GM21390 (cell line): ENCODE measurements at regions not wholly inside any gene's neighbourhood (a gene's known extent, or its start where the extent isn't known, plus 50 kb on each side); places are given as distances from the start of the nearest gene placed in this dataset.

Source experiments
- ATAC-seq: cut with Tn5 transposase; IDR thresholded peaks from one replicate; pipeline ENCODE4 v1.9.1; 2021; ENCODE audit not compliant: unreplicated experiment

GRCh38 chr20:10802236-10802635 lies 128.4 kb upstream of the JAG1 start:
- no peak for ATAC-seq

- ATAC-seq = no peak
Measured at GRCh38 chr20:10805764-10806163, 132.0 kb upstream of the JAG1 start.

DNA sequence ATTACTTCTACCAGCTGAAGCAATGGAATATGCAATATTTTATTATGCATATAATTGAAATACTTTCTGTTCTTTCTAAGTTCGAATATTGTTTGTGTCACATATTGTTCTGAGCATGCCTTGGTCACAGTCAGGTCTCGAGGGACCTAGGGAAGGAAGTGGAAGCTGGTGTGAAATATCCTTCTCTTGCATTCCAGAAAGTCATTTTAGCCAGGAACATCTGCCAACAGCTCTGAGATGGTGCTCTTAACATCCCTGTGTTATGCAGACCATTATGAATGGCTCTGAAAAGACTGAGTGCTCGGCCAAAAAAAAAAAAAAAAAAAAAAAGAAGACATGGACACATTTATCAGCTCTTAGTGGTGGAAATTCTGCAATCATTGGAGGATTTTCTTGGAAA lies 132.7 kb upstream of the JAG1 start:
- ATAC-seq = no peak

- no peak for ATAC-seq
Measured at GRCh38 chr20:10807013-10807412, 133.2 kb upstream of the JAG1 start.

GRCh38 chr20:10812759-10813327 lies 139.0 kb upstream of the JAG1 start:
- ATAC-seq = no peak

DNA sequence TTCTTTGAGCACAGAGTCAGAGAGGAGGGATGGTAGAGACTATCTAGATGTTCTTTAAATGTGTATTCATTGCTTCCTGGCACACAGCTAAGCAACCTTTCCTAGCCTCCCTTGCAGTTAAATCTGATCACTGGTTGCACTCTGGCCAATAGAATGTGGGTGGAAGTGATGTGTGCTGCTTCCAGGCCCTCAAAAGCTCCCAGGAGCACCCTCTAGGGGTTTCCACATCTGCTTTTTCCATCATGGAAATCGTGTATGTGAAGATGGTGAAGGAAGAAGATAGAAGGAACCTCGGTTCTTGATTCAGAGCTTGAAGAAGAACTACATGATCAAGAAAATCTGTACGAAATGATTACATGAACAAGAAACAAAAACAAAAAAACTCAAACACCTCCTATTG lies 149.8 kb upstream of the JAG1 start:
- ATAC-seq = no peak

GRCh38 chr20:10824750-10825500 lies 151.1 kb upstream of the JAG1 start:
- no peak for ATAC-seq

DNA sequence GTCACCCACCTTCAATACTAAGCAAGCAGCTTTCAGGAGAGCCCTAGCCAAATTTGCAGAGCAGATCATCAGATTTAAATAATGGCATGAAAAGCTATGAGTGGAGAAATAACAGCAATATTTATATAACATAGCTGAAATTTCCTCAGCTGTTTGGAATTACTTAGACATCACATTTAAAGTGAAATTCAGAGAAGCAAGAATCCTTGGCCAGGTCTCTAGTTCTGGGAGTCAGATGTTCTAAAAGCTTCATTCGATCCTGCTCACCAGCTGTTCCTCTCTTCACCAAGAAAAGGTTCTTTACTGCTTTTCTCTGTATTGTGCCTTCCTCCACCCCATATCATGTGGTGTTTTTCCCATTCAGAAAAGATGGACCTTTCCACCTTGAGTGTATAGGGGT lies 152.3 kb upstream of the JAG1 start:
- no peak for ATAC-seq

DNA sequence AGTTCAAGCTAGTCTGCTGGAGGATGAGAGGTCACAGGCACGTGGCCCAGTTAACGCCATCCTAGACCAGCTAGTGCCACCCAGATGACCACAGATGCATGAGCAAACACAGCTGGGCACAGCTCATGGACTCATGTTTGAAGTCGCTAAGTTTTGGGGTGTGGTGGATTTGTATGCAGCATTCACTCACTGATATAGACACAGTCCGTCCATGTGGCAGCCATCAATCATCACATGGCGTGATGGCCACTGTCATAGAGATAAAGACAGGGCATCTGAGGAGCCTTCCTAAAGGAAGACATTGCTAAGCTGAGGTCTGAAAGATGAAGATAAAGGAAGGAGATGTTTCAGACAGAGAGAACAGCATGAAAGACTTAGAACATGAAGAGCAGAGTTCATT lies 154.4 kb upstream of the JAG1 start:
- no peak for ATAC-seq

GRCh38 chr20:10832141-10832540 lies 158.3 kb upstream of the JAG1 start:
- no peak for ATAC-seq

GRCh38 chr20:10837901-10838300 lies 164.1 kb upstream of the JAG1 start:
- ATAC-seq = no peak

DNA sequence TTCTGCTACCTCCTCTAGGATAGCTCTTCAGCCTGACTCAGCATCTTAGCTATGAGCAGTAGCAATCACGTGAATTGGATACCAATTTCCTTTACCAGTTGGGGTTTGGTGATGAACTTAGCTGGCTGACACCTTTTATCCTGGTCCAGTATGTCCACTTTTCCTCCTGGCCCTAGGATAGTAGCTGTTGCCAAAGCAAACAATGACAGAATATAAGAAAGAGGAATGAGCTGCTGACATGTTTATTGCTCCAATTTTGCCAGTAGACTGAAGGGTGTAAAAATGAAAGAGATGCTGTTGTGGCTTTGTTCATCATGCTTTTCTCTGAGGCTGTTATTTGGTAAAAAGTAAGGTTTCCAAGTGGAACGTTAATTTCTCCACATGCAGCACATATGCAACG lies 168.3 kb upstream of the JAG1 start:
- no peak for ATAC-seq

GRCh38 chr20:10843146-10843711 lies 169.4 kb upstream of the JAG1 start:
- ATAC-seq = no peak

- ATAC-seq = no peak
Measured at GRCh38 chr20:10846766-10847165, 173.0 kb upstream of the JAG1 start.

- ATAC-seq = no peak
Measured at GRCh38 chr20:10848810-10849370, 175.1 kb upstream of the JAG1 start.

DNA sequence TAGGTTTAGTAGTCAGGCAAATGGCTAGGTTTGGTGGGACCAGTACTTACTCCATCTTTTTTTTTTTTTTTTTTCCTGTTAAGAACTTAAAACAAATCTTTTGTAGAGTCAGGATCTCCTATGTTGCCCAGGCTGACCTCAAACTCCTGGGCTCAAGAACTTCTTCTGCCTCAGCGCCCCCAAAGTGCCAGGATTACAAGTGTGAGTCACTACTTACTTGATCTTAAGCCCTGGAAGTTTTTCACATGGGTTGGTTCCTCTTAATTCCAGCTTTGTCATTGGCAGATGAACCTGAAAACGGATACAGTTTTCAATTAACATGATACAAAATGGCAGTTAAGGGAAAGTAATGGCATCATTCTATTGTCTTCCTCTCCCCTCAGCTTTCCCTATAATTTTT lies 179.4 kb upstream of the JAG1 start:
- no peak for ATAC-seq

DNA sequence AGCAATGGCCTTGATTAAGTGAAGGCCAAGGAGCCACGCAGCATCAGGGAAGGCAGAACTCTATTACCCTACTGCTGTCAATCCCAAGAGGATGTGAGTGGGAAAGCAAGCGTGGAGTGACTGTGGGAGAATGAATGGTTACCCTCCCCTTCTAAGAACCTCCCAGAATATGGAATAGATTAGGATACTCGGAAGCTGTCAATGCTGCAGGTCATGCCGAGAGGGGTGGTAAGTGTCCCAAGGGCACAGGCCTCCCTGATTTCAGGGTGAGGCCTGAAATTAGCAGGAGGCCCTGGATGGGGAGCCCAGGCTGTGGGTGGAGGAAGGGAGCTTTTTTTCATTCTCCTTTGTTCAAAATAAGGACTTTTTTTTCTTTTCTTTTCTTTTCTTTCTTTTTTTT lies 179.9 kb upstream of the JAG1 start:
- ATAC-seq = no peak

- no peak for ATAC-seq
Measured at GRCh38 chr20:10854976-10855375, 181.2 kb upstream of the JAG1 start.

- no peak for ATAC-seq
Measured at GRCh38 chr20:10855778-10856177, 182.0 kb upstream of the JAG1 start.

- no peak for ATAC-seq
Measured at GRCh38 chr20:10856237-10857015, 182.6 kb upstream of the JAG1 start.

DNA sequence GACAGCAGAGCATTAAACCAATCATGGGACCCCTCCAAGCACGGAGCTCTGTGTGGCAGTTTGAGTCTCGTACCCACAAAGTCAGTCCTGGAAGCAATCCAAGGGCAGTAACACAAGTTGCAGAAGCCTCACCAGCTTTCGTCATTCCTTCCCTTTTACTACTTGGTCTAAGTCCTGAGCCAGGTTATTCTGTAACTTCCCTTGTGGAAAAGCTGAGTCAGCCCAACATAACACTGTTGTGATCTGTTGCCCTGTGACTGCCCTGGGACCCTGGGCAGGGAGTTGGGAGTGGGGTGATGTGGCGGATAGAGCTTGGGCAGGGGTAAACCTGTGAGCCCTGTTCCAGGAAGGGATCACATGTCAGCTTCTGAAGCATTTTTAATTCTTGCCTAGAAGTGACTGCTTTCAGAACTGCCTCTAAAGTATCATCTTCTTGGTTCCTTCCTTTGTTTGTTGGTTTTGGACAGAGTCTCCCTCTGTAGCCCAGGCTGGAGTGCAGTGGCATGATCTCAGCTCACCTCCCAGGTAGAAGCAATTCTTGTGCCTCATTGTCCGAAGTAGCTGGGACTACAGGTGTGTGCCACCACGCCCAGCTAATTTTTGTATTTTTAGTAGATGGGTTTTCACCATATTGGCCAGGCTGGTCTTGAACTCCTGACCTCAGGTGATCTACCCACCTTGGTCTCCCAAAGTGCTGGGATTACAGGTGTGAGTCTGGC lies 183.7 kb upstream of the JAG1 start:
- ATAC-seq = no peak
